Inflammatory macrophage treated with lipopolysaccharide for 4 hours (primary cell): ENCODE measurements at regions not wholly inside any gene's neighbourhood (a gene's known extent, or its start where the extent isn't known, plus 50 kb on each side); places are given as distances from the start of the nearest gene placed in this dataset.
"Not testable (repeated sequence)": the region's sequence is repeated elsewhere in the genome, so short reads cannot be mapped to it uniquely, and the experiment has no call there.

ENCODE experiments used
- DNase-seq: peaks from one replicate; pipeline ENCODE4 v3.0.0-alpha.2; 2020

DNA sequence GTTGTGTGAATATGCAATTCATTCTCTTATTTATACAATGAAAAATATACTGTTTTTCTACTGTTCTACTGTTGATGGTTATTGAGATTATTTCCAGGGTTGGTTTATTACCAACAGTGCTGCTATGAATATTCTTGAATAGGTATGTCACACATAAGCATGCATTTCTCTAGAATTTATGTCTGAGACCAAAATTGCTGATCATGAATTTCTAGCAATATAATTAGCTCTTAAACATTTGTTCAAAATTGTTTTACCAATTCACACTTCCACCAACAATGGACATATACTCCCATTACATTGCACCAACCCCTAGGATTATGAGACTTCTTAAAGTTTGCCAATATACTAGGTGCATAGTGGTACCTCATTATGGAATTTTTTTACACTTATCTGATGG lies 164.1 kb upstream of the KCNQ5 start:
- no peak for DNase-seq

DNA sequence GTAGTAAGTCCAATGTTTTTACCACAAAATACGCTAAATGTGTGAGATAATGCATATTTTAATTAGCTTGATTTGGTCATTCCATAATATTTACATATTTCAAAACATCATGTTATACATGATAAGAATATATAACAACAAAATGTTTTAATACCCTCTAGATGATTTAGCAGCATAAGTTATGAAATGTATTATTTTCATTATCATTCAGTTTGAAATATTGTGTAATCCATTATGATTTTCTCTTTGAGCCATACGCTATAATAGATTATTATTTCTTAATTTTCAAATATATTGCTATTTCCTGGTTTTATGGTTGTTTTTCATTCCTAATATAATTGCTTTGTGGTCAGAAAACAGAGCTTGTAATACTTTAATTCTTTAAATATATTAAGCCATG lies 163.3 kb upstream of the KCNQ5 start:
- no peak for DNase-seq

DNA sequence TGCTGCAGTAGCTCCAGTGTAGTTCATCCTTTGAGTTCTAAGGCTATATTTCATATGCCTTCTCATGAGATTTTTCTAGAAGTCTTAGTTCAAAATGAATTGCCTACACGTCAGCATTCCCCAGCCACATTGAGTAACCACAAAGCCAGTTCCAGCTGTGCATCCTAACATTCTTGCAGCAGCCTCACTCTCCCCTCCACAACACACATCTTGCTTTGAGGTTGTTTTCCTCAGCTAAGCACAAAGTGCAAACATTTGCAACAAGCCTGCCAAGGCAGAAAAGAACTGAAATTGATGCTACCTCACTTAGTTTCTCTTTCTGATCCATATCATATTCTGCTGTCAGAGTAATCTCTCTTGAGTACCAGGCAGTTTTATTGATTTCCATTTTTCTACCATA lies 160.7 kb upstream of the KCNQ5 start:
- DNase-seq, result no peak

DNA sequence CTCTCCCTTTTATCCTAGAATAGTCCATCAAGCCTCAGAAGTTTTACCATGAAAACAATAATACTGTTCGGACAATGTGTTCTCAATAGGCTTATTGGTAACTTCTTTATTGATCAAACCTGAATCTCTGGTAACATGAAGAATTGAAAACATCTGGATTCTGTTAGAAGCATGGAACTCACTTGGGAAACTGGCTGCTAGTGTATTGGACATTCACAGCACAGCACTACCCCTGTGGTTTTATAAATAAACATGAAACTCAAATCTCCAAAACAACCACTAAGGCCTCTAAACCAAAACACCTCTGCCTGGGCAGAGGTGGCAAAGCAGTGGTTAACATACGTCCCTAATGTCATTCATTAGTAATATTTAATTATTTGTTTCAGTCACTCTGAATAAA lies 157.6 kb upstream of the KCNQ5 start:
- no peak for DNase-seq

DNA sequence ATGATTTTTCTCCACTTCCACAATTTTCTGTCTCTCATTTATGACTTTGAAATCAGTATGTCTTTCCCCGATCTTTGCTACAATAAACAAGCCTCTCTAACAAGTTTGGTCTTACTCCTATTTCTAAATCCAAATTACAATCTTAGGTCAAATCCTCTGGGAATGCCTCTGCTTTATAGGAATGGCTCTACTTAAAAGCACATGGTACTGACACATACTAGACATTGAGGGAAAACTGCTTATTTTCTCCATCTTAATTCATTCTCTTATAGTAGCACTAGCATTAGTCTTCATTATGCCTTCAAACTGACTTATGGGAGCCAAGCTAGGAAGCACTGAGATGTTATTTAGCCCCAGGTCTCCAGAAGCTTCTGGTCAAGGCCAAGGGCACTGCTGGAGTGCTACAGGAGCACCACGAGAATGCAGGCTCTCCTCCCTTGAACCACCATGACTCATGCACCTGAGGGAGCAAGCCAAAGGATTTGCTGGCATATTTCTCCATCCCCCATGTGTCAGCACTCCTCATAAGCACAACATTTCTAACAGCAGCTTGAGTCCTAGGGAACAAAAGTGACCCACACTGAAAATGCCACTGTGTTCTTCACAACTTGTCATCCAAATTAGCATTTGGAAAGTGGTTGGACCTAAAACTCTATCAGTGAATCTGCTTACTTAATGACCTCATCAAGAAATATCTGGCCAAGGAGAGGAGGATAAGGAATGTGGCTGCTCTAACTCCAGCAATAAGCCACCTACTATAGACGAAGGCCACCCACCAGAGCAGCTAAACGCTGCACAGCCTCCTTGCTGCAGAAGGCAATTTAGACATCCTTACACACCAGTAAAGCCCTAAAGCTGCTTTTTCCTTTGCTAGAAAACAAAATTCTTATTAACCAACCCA lies 156.8 kb upstream of the KCNQ5 start:
- no peak for DNase-seq

DNA sequence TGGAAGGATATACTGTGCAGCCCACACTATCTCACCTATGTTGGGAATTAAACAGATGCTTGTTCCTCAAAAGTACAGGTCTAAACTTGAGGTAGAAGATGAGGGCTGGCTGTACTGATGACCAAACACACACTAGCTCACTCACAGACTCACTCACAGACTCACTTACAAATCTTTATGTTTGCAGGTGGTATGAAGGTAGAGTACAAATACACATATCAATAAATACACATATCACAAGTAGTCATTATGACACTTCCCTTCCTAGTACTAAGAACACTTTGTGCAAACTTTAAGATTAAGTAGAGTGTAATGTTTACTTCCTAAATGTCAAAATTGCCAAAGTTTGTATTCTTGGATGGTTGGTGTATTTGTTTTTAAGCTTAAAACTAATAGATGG lies 155.4 kb upstream of the KCNQ5 start:
- DNase-seq, result no peak

DNA sequence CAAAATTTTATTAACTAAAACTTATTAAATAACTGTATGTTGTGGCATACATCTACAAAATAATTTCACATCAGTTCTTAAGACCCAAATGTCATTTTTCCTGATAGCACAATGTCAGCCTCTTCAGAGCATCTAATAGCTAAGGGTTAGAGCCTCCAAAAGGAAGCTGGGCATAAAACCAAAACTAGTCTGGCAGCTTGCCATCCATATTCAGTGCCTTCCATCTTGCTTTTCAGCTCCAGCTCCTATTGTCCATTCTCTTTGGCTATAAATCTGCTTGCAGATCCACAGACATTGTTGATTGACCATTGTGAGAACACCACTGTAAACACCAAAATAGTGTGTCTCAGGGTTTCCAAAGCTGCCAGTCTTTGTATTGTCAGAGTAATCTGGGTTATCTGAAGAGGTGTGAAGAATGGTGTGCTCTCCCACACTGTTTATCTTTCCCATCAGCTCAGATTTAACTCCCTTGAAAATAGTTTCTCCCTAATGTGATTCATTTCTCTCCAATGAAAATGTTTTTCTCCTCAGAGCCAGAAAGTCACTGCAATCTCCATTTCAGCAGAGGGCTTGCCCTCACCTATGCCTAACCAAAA lies 154.8 kb upstream of the KCNQ5 start:
- no peak for DNase-seq

DNA sequence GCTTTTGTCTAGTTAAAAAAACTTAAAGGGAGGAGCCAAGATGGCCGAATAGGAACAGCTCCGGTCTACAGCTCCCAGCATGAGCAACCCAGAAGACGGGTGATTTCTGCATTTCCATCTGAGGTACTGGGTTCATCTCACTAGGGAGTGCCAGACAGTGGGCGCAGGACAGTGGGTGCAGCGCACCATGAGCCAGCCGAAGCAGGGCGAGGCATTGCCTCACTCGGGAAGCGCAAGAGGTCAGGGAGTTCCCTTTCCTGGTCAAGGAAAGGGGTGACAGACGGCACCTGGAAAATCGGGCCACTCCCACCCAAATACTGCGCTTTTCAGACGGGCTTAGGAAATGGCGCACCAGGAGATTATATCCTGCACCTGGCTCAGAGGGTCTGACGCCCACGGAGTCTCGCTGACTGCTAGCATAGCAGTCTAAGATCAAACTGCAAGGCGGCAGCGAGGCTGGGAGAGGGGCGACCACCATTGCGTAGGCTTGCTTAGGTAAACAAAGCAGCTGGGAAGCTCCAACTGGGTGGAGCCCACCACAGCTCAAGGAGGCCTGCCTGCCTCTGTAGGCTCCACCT lies 152.4 kb upstream of the KCNQ5 start:
- not testable (repeated sequence) for DNase-seq

DNA sequence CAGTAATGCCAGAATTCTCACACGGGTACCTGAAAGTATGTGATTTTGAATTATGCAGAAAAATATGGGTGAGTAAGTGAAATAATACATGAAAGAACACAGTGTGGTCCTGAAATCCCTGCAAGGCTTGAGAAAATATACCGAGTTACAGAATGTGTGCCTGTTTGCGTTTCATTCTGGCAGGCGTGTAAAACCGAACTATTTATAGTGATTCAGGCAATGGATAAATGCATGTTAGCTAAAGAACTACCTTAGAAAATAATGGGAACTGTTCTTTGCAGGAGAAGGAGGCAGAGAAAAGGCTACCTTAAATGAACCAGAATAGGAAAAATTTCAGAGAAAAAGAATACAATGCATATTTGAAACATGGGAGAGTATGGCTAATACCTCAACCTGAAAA lies 145.8 kb upstream of the KCNQ5 start:
- no peak for DNase-seq

DNA sequence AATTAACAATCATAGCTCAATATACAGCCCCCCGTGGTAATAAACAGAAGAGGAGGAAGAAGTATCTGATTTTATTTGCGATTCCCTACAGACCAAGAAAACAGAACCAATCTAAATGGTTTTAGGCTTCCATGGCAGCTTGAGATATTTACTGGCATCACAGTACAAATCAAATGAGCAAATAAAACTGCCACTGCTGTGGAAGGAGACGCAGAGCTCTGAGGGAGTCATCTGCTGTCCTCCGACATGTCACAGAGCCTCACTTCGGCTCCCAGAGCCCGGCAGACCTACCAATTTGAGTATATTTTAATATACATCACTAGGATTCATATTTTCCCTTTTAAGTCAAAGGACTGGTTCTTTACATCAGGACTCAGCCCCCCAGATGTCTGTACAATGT lies 145.2 kb upstream of the KCNQ5 start:
- no peak for DNase-seq

DNA sequence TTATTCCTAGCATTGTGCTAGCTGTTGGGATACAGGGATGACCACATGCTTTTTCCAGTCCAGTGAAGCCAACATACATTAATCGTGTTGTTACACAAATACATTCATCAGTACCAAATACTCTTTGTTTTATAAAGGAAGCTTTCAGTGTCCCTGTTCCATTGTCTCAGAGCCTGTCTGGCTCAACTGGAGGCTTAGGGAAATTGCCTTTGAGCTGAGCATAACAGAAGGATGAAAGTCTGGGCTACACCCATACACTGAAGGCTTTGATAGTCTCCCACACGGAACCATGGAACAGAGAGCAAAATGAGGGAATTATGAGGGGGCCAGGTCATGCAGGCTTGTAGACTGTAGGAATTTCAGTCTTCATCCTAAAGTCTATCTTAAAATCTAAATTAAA lies 126.4 kb upstream of the KCNQ5 start:
- DNase-seq, result no peak

DNA sequence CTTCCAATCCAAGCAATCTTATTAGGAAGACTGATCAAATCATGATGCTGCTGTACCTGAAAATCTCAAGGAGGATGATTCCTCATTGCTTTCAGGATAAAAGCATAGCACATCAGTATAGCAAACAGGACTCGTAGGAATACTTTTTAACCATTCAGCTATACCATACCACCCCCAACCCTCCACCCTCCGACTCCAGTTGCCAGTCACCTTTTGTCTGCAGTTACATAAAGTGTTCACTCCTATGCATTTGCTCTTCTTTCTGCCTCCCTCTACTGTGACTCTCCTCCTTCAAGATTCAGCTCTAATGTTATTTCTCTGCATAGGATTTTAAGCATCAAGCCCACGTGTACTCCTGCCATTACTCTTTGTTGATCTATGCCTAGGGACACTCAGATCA lies 124.7 kb upstream of the KCNQ5 start:
- no peak for DNase-seq

DNA sequence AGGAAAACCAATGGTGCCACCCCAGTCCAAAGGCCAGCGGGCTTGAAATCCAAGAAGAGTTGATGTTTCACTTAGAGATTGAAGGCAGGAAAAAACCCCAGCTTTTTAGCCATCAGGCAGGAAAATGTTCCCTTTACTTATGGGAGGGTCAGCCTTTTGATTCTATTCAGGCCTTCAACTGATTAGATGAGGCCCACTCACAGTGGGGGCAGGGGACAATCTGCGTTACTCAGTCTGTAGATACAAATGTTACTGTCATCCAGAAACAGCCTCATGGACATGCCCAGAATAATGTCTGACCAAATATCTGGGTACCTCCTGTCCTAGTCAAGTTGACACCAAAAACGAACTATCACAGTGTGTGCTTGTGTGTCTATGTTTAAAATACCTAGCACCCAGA lies 121.2 kb upstream of the KCNQ5 start:
- no peak for DNase-seq

DNA sequence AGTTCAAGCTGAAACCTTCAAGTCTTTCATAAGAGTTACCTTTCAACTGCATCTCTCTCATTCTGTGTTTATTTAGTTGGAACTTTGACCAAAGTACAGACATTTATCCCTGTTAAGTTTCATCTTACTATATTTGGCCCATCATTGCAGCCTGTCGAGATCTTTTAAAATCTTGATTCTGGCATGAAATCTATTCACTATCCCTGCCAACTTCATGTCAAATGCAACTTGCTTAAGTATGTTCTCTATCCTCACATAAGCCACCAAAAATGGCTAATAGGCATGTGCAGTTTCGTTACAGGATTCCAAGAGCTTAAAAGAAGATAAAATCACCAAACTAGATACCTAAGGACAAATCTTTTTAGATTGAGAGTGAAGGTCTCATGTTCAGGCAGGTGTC lies 117.5 kb upstream of the KCNQ5 start:
- DNase-seq, result no peak

DNA sequence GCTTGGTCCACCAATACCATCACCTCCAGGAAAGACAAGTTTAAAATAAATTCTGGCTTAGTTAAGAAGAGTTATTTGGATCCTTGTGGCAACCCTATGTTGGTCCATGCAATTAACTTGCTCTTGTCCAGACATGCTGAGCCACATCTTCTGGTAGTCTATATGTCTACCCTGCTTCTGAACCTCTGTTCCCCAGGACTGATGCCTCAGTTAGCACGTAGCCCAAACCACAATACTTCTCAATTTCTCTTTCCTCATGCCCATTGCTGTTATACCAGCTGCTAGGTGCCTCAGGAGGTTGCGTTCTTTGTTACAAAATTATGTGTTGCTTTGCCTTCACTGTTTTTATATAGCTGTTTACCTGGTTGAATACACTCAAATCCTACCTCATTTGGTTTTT lies 116.4 kb upstream of the KCNQ5 start:
- DNase-seq, result no peak

DNA sequence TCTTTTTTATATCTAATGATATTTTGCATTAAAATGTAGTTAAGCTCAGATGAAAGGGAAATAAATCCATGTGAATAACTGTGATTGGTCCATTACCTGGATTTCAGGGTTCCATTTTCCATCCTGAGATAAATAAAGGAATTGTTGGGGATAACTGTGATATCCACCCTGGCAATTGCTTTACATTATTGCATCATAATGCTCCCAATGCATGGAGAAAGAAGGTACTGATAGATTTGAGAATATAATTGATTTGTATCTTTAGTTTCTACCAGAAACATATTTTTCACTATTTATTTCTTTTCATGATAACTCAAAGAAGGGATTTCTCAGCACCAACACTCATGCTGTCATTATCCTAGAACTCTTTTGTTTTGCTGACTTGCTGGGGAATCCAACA lies 102.0 kb upstream of the KCNQ5 start:
- no peak for DNase-seq

DNA sequence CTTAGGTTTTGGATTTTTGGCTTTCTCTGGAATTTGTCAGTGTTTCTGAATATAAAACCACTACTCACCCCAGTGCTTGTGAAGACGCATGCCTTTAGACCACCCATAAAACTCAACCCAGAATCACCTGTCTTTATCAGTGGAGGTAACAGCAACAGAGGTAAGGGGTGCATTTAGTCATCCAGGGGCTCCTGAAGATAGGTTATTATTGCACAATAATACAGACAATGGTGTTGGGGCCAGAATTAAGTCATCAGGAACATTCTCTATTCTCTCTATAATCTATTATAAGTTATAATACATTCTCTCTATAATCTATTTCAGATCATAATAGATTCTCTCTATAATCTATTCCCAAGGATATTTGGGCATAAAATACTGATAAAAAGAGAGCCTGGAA lies 100.2 kb upstream of the KCNQ5 start:
- DNase-seq, result no peak

DNA sequence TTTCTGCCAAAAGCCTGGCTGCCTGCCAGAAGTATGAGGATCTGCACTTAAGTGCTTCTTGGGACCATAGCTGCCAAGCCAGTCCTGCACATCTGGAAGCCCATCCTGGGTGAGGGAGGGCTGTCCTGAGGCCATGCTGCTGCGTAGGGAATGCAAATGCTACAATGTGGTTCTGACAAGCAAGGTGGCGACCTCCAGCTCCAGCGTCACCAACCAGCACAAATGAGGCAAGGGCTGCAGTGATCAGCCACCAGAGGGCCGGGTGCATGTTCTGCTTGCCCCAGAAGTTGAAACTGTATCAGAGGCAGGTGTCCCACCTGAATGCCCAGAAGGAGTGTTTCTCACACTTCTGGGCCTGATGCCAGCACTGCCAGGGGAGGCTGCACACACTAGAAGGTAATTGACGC lies 99.1 kb upstream of the KCNQ5 start:
- no peak for DNase-seq

DNA sequence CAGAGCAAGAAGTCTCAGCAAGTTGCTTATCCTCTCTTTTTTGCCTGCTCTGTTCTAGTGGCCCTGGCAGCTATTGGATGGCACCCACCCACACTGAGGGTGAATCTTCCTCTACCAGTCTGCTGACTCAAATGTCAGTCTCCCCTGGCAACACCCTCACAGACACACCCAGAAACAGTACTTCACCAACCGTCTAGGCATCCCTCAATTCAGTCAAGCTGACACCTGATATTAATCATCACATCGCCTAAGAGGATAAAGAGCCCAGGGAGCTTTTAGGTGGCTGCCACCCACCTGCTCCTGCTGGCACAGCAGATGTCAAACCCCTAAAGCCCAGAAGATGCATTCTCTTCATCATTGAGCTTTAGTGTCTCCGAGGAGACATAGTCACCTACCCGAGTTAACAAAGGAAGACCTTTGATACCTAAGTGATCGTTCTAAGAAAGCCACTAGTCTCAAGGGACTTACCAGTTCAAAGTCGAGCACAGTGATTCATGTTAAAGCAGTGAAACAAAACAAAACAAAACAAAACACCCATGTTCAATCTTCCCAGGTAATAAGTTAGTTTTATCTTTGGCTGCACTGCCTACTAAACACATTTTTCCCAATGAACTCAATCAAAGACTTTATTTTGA lies 97.7 kb upstream of the KCNQ5 start:
- no peak for DNase-seq

DNA sequence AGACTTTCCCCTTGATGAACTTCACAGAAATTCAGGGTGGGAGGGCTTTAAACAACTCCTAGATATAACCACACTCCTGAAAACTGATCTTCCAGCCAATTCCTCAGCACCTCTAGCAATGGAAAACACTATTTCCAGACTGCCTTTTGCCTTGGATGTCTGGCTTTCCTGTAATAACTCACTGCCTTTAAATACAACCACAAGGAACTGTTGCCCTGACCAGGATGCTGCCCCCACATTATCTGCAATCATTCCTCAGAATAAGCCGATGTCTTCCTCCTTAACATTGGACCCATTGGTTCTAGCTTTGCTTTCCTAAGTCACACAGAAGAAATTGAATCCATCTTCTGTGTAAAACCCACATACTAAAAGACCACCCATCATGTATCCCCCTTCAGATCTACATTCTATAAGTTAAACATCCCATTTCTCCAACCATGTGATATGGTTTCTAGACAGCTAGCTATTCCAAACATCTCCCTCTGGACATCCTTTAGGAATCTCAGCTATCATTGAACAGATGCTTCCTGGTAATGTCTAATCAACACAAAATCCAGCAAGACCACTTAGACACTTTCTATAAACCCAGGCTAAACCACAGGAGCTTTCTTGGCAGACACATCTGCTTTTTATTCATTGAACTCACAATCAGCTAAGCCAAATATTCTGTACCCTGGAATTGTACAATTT lies 95.9 kb upstream of the KCNQ5 start:
- no peak for DNase-seq

DNA sequence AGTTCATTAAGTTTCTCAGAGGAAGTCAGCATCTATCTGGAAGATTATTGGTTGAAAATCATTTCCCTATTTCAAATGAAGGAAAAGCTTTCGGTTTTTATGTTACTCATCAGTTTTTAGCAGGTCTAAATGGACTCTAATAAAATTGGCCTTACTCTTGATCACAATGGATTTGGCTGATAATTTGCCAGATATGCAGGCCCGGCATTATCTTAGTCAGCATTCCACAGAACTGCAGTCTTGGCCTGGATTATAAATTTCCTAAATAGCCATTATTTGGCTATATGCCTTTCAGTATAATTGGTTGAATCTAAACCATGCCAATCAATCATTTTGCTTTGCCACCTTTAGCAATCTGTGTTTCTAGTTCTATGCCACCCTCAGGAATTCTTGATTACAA lies 91.7 kb upstream of the KCNQ5 start:
- peak; percentile 11 for DNase-seq

DNA sequence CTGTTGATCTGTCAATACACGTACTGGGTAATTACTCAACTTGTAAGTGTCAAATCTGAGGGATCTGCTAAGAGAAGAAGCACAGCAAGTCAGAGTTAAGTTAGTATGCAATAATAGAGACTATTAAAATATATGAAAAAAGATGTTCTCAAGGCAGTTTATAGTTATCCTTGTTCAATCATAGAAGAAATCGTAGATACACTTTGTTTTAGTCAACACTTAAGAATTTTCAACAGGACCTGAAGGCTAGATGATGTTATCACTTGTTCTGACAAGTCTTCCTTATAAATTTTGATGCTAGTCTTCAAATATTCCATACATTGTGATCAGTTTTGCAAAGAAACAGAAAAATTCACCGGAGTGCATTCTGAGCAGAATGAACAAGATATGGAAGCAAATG lies 91.1 kb upstream of the KCNQ5 start:
- DNase-seq, result no peak

DNA sequence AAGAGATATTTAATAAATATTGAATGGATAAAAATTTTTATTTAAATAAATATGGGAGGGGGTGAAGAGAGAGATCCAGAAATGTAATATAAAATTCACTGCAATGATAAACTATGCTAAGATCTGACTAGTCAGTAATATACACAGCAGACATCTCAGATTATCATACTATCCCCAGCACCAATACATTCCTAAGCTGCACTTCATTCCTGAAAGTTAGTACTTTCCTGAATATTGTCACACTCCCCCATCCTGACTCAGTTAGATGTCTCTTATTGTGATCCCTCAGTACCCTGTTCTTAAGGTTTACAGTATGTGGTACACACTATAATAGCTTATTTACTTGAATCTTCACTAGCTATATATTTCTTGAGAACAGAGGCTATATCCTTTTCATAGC lies 88.3 kb upstream of the KCNQ5 start:
- DNase-seq, result no peak
